WTC11 (cell line): ENCODE measurements at regions not wholly inside any gene's neighbourhood (a gene's known extent, or its start where the extent isn't known, plus 50 kb on each side); places are given as distances from the start of the nearest gene placed in this dataset.

Experiments
- ATAC-seq: fragments of 200-7000 bp; cut with Tn5 transposase; 2 replicates; pipeline ENCODE4 v1.10.0; 2021; ENCODE audit warnings: mild to moderate bottlenecking, moderate library complexity
- CTCF ChIA-PET: fragments of 300-600 bp; sonication (Branson Sonifier 250); formaldehyde crosslinking; loops from one replicate; lab custom pipeline; 2021; ENCODE audit warnings: antibody characterized with exemption; lab: Charles Lee
- POLR2A ChIA-PET: fragments of 350-600 bp; sonication (Branson Sonifier 250); formaldehyde crosslinking; loops from one replicate; lab custom pipeline; 2021; ENCODE audit warnings: antibody characterized with exemption; lab: Charles Lee
- DNase-seq: peaks from one replicate; pipeline ENCODE4 v3.0.0; 2021; ENCODE audit warnings: low spot score
- H3K27ac Mint-ChIP-seq: 2 replicates; pipeline ENCODE4 v1.8.0; 2021; ENCODE audit warnings: mixed read lengths
- H3K27me3 Mint-ChIP-seq: 2 replicates; pipeline ENCODE4 v1.8.0; 2021; ENCODE audit warnings: low read depth, mild to moderate bottlenecking, moderate library complexity, mixed read lengths
- H3K36me3 Mint-ChIP-seq: 2 replicates; pipeline ENCODE4 v1.8.0; 2021; ENCODE audit warnings: mixed read lengths
- H3K4me1 Mint-ChIP-seq: 2 replicates; pipeline ENCODE4 v1.8.0; 2022; ENCODE audit warnings: mixed read lengths
- H3K4me3 Mint-ChIP-seq: 2 replicates; pipeline ENCODE4 v1.8.0; 2021; ENCODE audit warnings: mild to moderate bottlenecking, moderate library complexity, mixed read lengths
- H3K9me3 Mint-ChIP-seq: 2 replicates; pipeline ENCODE4 v1.8.0; 2021; ENCODE audit warnings: mixed read lengths
- CREB1 ChIP-seq: sonication (generic); formaldehyde crosslinking; IDR thresholded peaks from 2 replicates; pipeline ENCODE4 v1.8.0; 2023; ENCODE audit warnings: mild to moderate bottlenecking, missing genetic modification reagents
- ELF4 ChIP-seq: sonication (generic); formaldehyde crosslinking; IDR thresholded peaks from 2 replicates; pipeline ENCODE4 v1.8.1; 2022; ENCODE audit warnings: low read depth, mild to moderate bottlenecking, moderate library complexity, missing genetic modification reagents
- FOXP1 ChIP-seq: sonication (generic); formaldehyde crosslinking; IDR thresholded peaks from 2 replicates; pipeline ENCODE4 v1.8.0; 2022; ENCODE audit warnings: missing genetic modification reagents, mild to moderate bottlenecking, moderate library complexity, borderline replicate concordance
- IRF2 ChIP-seq: sonication (generic); formaldehyde crosslinking; IDR thresholded peaks from 2 replicates; pipeline ENCODE4 v1.8.0; 2022; ENCODE audit warnings: low read depth, missing genetic modification reagents, borderline replicate concordance
- JUN ChIP-seq: sonication (generic); formaldehyde crosslinking; IDR thresholded peaks from 2 replicates; pipeline ENCODE4 v1.8.0; 2023; ENCODE audit warnings: mild to moderate bottlenecking, missing genetic modification reagents
- MYBL2 ChIP-seq: sonication (generic); formaldehyde crosslinking; IDR thresholded peaks from 2 replicates; pipeline ENCODE4 v1.8.1; 2023; ENCODE audit warnings: mild to moderate bottlenecking, moderate library complexity, missing genetic modification reagents
- NR3C1 ChIP-seq: sonication (generic); formaldehyde crosslinking; conservative IDR thresholded peaks from 2 replicates; pipeline ENCODE4 v1.8.1; 2023; ENCODE audit warnings: low read depth, mild to moderate bottlenecking, missing genetic modification reagents
- RELA ChIP-seq: sonication (generic); formaldehyde crosslinking; IDR thresholded peaks from 2 replicates; pipeline ENCODE4 v1.8.1; 2022; ENCODE audit warnings: missing genetic modification reagents, mild to moderate bottlenecking, borderline replicate concordance
- SMAD3 ChIP-seq: sonication (generic); formaldehyde crosslinking; IDR thresholded peaks from 2 replicates; pipeline ENCODE4 v1.8.0; 2022; ENCODE audit warnings: missing genetic modification reagents, mild to moderate bottlenecking, borderline replicate concordance
- ZNF263 ChIP-seq: sonication (generic); formaldehyde crosslinking; IDR thresholded peaks from 2 replicates; pipeline ENCODE4 v1.8.1; 2022; ENCODE audit warnings: low read depth, mild to moderate bottlenecking, moderate library complexity, missing genetic modification reagents
- ZNF317 ChIP-seq: sonication (generic); formaldehyde crosslinking; IDR thresholded peaks from 2 replicates; pipeline ENCODE4 v1.8.1; 2023; ENCODE audit warnings: low read depth, mild to moderate bottlenecking, moderate library complexity, missing genetic modification reagents, borderline replicate concordance
- ZNF423 ChIP-seq: fragments of 250-450 bp; sonication (Bioruptor Pico); IDR thresholded peaks from 2 replicates; pipeline ENCODE4 v2.1.2; 2022; ENCODE audit warnings: mild to moderate bottlenecking, moderate library complexity
- TF ChIP-seq, protein P1 (sequence below): fragments of 250-450 bp; sonication (Bioruptor Pico); IDR thresholded peaks from 2 replicates; pipeline ENCODE4 v1.9.0; 2021; ENCODE audit warnings: mild to moderate bottlenecking, borderline replicate concordance
- TF ChIP-seq, protein P2 (sequence below): sonication (generic); formaldehyde crosslinking; IDR thresholded peaks from 2 replicates; pipeline ENCODE4 v1.8.0; 2023; ENCODE audit warnings: missing genetic modification reagents
- TF ChIP-seq, protein P3 (sequence below): fragments of 200-600 bp; IDR thresholded peaks from 2 replicates; pipeline ENCODE4 v1.8.0; 2022; ENCODE audit warnings: antibody characterized with exemption
- TF ChIP-seq, protein P4 (sequence below): fragments of 250-450 bp; sonication (Bioruptor Pico); IDR thresholded peaks from 2 replicates; pipeline ENCODE4 v1.9.0; 2021; ENCODE audit warnings: mild to moderate bottlenecking
- TF ChIP-seq, protein P5 (sequence below): sonication (generic); formaldehyde crosslinking; IDR thresholded peaks from 2 replicates; pipeline ENCODE4 v1.8.1; 2022; ENCODE audit warnings: low read depth, missing genetic modification reagents, borderline replicate concordance
- TF ChIP-seq, protein P6 (sequence below): sonication (generic); formaldehyde crosslinking; IDR thresholded peaks from 2 replicates; pipeline ENCODE4 v1.8.0; 2022; ENCODE audit warnings: mild to moderate bottlenecking, missing genetic modification reagents

DNA sequence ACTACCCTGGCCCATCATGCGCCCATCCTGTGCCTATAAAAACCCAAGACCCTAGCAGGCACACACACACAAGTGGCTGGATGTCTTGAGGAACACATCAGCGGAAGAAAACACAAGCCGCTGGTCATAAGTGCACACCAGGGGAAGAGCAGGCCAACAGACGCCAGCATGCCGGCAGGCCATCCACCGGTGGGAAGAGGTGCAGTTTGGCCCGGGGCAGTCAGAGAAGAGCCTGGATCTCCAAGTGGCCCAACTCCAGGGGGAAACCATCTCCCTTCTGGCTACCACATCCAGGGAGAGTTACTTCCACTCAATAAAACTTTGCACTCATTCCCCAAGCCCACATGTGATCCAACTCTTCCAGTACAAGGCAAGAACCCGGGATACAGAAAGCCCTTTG, 2001.3 kb upstream of the NUDT12 start (continued):
- TF ChIP-seq, protein P1, sequence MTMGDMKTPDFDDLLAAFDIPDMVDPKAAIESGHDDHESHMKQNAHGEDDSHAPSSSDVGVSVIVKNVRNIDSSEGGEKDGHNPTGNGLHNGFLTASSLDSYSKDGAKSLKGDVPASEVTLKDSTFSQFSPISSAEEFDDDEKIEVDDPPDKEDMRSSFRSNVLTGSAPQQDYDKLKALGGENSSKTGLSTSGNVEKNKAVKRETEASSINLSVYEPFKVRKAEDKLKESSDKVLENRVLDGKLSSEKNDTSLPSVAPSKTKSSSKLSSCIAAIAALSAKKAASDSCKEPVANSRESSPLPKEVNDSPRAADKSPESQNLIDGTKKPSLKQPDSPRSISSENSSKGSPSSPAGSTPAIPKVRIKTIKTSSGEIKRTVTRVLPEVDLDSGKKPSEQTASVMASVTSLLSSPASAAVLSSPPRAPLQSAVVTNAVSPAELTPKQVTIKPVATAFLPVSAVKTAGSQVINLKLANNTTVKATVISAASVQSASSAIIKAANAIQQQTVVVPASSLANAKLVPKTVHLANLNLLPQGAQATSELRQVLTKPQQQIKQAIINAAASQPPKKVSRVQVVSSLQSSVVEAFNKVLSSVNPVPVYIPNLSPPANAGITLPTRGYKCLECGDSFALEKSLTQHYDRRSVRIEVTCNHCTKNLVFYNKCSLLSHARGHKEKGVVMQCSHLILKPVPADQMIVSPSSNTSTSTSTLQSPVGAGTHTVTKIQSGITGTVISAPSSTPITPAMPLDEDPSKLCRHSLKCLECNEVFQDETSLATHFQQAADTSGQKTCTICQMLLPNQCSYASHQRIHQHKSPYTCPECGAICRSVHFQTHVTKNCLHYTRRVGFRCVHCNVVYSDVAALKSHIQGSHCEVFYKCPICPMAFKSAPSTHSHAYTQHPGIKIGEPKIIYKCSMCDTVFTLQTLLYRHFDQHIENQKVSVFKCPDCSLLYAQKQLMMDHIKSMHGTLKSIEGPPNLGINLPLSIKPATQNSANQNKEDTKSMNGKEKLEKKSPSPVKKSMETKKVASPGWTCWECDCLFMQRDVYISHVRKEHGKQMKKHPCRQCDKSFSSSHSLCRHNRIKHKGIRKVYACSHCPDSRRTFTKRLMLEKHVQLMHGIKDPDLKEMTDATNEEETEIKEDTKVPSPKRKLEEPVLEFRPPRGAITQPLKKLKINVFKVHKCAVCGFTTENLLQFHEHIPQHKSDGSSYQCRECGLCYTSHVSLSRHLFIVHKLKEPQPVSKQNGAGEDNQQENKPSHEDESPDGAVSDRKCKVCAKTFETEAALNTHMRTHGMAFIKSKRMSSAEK (CRISPR knock-in tag): no peak
- TF ChIP-seq CREB1 (CRISPR knock-in tag) (no peak), SMAD3 (no peak), ZNF263 (no peak), ZNF423 (CRISPR knock-in tag) (no peak)

DNA sequence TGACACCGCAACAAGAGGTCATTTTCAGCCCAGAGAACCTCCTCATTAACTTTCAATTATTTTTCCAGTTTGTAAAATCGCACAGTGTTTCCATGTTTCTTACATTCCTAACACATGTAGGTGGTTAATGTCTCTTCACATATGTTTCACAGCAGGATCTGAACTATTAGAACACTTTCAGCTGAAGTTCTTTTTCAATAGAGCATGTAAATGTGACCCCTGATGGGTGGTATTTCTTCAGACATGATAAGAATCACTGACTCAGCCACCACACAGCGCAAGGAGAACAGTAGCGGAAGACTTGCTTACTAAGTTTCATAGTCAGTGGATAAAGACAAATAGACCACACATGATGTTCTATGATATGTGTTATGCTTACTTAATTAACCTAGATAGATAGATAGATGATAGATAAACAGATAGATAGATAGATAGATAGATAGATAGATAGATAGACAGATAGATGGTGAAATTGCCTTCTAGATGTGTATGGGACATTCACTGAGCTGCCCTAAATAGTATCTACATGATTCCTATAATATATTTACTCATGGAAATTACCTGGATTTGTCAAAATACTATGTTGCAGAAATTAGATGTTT, 1992.1 kb upstream of the NUDT12 start:
- H3K27ac Mint-ChIP-seq: no peak overlapping the region
- H3K36me3 Mint-ChIP-seq: no peaks in the 10 kb centered on the region
- ATAC-seq (no peak), DNase-seq (no peak)
- H3K4me1 Mint-ChIP-seq: no peaks in the 10 kb centered on the region
- no peaks in the 10 kb centered on the region for H3K27me3 Mint-ChIP-seq
- ChIA-PET CTCF (no interaction called here), POLR2A (interaction anchor here (0.7 kb wide), 1 partner anchor 23 kb away, joined by 3 read pairs; no protein-coding TSS in a partner anchor)
- TF ChIP-seq, protein P2, sequence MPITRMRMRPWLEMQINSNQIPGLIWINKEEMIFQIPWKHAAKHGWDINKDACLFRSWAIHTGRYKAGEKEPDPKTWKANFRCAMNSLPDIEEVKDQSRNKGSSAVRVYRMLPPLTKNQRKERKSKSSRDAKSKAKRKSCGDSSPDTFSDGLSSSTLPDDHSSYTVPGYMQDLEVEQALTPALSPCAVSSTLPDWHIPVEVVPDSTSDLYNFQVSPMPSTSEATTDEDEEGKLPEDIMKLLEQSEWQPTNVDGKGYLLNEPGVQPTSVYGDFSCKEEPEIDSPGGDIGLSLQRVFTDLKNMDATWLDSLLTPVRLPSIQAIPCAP (CRISPR knock-in tag): no peak
- TF ChIP-seq, protein P3, sequence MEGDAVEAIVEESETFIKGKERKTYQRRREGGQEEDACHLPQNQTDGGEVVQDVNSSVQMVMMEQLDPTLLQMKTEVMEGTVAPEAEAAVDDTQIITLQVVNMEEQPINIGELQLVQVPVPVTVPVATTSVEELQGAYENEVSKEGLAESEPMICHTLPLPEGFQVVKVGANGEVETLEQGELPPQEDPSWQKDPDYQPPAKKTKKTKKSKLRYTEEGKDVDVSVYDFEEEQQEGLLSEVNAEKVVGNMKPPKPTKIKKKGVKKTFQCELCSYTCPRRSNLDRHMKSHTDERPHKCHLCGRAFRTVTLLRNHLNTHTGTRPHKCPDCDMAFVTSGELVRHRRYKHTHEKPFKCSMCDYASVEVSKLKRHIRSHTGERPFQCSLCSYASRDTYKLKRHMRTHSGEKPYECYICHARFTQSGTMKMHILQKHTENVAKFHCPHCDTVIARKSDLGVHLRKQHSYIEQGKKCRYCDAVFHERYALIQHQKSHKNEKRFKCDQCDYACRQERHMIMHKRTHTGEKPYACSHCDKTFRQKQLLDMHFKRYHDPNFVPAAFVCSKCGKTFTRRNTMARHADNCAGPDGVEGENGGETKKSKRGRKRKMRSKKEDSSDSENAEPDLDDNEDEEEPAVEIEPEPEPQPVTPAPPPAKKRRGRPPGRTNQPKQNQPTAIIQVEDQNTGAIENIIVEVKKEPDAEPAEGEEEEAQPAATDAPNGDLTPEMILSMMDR: no peak
- TF ChIP-seq FOXP1: no peak
- TF ChIP-seq, protein P4, sequence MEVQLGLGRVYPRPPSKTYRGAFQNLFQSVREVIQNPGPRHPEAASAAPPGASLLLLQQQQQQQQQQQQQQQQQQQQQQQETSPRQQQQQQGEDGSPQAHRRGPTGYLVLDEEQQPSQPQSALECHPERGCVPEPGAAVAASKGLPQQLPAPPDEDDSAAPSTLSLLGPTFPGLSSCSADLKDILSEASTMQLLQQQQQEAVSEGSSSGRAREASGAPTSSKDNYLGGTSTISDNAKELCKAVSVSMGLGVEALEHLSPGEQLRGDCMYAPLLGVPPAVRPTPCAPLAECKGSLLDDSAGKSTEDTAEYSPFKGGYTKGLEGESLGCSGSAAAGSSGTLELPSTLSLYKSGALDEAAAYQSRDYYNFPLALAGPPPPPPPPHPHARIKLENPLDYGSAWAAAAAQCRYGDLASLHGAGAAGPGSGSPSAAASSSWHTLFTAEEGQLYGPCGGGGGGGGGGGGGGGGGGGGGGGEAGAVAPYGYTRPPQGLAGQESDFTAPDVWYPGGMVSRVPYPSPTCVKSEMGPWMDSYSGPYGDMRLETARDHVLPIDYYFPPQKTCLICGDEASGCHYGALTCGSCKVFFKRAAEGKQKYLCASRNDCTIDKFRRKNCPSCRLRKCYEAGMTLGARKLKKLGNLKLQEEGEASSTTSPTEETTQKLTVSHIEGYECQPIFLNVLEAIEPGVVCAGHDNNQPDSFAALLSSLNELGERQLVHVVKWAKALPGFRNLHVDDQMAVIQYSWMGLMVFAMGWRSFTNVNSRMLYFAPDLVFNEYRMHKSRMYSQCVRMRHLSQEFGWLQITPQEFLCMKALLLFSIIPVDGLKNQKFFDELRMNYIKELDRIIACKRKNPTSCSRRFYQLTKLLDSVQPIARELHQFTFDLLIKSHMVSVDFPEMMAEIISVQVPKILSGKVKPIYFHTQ: no peak
- no peak for TF ChIP-seq MYBL2 (CRISPR knock-in tag)
- no peak for TF ChIP-seq NR3C1 (CRISPR knock-in tag)
- TF ChIP-seq, protein P5, sequence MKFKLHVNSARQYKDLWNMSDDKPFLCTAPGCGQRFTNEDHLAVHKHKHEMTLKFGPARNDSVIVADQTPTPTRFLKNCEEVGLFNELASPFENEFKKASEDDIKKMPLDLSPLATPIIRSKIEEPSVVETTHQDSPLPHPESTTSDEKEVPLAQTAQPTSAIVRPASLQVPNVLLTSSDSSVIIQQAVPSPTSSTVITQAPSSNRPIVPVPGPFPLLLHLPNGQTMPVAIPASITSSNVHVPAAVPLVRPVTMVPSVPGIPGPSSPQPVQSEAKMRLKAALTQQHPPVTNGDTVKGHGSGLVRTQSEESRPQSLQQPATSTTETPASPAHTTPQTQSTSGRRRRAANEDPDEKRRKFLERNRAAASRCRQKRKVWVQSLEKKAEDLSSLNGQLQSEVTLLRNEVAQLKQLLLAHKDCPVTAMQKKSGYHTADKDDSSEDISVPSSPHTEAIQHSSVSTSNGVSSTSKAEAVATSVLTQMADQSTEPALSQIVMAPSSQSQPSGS (CRISPR knock-in tag): no peak
- TF ChIP-seq ZNF423 (CRISPR knock-in tag): no peak
- no peaks in the 10 kb centered on the region for H3K9me3 Mint-ChIP-seq
- no peak overlapping the region for H3K4me3 Mint-ChIP-seq

DNA sequence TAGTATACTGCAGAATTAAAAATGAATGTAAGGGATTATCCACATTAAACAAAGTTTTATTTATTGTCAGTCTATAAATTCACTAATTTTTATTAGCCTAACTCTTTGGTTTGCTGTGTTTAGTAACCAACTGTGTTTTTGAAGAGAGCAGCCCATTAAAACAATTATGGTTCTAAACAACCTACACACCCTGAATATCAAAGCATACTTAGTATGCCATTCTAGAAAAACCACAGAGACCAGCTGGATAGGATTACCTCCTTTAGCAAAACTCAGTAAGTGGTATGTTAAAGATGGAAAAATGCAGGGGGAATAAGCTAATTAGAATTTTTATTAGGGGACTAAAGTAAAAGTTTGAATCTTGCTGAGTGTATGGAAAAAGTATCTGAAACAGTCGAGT, 1981.7 kb upstream of the NUDT12 start:
- DNase-seq: no peak
- no peaks in the 10 kb centered on the region for H3K27me3 Mint-ChIP-seq
- no peak overlapping the region for H3K27ac Mint-ChIP-seq
- no peaks in the 10 kb centered on the region for H3K36me3 Mint-ChIP-seq
- CTCF ChIA-PET: no interaction called here
- peaks cover 16% of the 10 kb centered on the region for H3K4me1 Mint-ChIP-seq
- POLR2A ChIA-PET: no interaction called here
- no peaks in the 10 kb centered on the region for H3K9me3 Mint-ChIP-seq
- no peak for ATAC-seq
- no peak overlapping the region for H3K4me3 Mint-ChIP-seq
- TF ChIP-seq ZNF263: no peak
- no peak for TF ChIP-seq ELF4 (CRISPR knock-in tag)
- TF ChIP-seq, protein P6, sequence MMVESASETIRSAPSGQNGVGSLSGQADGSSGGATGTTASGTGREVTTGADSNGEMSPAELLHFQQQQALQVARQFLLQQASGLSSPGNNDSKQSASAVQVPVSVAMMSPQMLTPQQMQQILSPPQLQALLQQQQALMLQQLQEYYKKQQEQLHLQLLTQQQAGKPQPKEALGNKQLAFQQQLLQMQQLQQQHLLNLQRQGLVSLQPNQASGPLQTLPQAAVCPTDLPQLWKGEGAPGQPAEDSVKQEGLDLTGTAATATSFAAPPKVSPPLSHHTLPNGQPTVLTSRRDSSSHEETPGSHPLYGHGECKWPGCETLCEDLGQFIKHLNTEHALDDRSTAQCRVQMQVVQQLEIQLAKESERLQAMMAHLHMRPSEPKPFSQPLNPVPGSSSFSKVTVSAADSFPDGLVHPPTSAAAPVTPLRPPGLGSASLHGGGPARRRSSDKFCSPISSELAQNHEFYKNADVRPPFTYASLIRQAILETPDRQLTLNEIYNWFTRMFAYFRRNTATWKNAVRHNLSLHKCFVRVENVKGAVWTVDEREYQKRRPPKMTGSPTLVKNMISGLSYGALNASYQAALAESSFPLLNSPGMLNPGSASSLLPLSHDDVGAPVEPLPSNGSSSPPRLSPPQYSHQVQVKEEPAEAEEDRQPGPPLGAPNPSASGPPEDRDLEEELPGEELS (CRISPR knock-in tag): no peak
- no peak for TF ChIP-seq ZNF317 (CRISPR knock-in tag)
- TF ChIP-seq ZNF423 (CRISPR knock-in tag): no peak
- TF ChIP-seq RELA: no peak
- TF ChIP-seq JUN (CRISPR knock-in tag): no peak
- TF ChIP-seq IRF2 (CRISPR knock-in tag): no peak
